SK-N-SH (cell line): ENCODE measurements at regions not wholly inside any gene's neighbourhood (a gene's known extent, or its start where the extent isn't known, plus 50 kb on each side); places are given as distances from the start of the nearest gene placed in this dataset.

ENCODE experiments used
- CTCF ChIP-seq: fragments of 200-600 bp; sonication (generic); IDR thresholded peaks from 2 replicates; pipeline ENCODE4 v1.6.1; 2017; ENCODE audit warnings: antibody characterized with exemption, mild to moderate bottlenecking, moderate library complexity
- MAX ChIP-seq: IDR thresholded peaks from 2 replicates; pipeline ENCODE4 v1.4.0; 2012; ENCODE audit warnings: low read depth
- RAD21 ChIP-seq: IDR thresholded peaks from 2 replicates; pipeline ENCODE4 v1.6.1; 2012; ENCODE audit warnings: mild to moderate bottlenecking, low read length
- REST ChIP-seq: IDR thresholded peaks from 2 replicates; pipeline ENCODE4 v1.6.1; 2012; ENCODE audit warnings: mild to moderate bottlenecking, low read depth, low read length, moderate library complexity
- RFX5 ChIP-seq: IDR thresholded peaks from 2 replicates; pipeline ENCODE4 v1.6.1; 2012; ENCODE audit warnings: mild to moderate bottlenecking, improper control_type of control experiment, low read length

- TF ChIP-seq CTCF (no peak), MAX (no peak), RFX5 (no peak), REST (no peak), RAD21 (no peak)
Measured at GRCh38 chr2:38484957-38485356, 107.9 kb upstream of the ATL2 start.
